K562 (cell line): ENCODE measurements at regions not wholly inside any gene's neighbourhood (a gene's known extent, or its start where the extent isn't known, plus 50 kb on each side); places are given as distances from the start of the nearest gene placed in this dataset.

ENCODE experiments used
- ADNP ChIP-seq: fragments of 200-800 bp; sonication (Bioruptor generic); IDR thresholded peaks from 2 replicates; pipeline ENCODE4 v1.6.1; 2016; ENCODE audit warnings: missing genetic modification characterization, missing compliant biosample characterization
- CAMTA2 ChIP-seq: fragments of 250-450 bp; sonication (Bioruptor Pico); conservative IDR thresholded peaks from 2 replicates; pipeline ENCODE4 v1.5.1; 2022
- CBX1 ChIP-seq: sonication (generic); IDR thresholded peaks from 2 replicates; pipeline ENCODE4 v1.6.1; 2016; ENCODE audit warnings: antibody characterized with exemption, low read depth, mild to moderate bottlenecking
- CBX3 ChIP-seq, 2 experiments: IDR thresholded peaks; 1 replicate in 1 of 2; 2 replicates in 1 of 2; pipeline ENCODE4 v1.6.1; 2012; ENCODE audit warnings: inconsistent platforms in 2 of 2, low read length in 2 of 2, borderline replicate concordance in 1 of 2, control low read depth in 1 of 2
- CEBPG ChIP-seq, 3 experiments: fragments of 200-800 bp in 1 of 3; sonication (Bioruptor generic) in 1 of 3; sonication (generic) in 1 of 3; formaldehyde crosslinking in 1 of 3; IDR thresholded peaks in 2 of 3; conservative IDR thresholded peaks in 1 of 3; 2 replicates each; pipeline versions ENCODE4 v1.6.1 to v1.8.0; 2016 to 2022; ENCODE audit warnings: missing compliant biosample characterization in 2 of 3, missing genetic modification characterization in 2 of 3, mild to moderate bottlenecking in 1 of 3, missing genetic modification reagents in 1 of 3
- CHD4 ChIP-seq: fragments of 200-600 bp; sonication (generic); IDR thresholded peaks from 3 replicates; pipeline ENCODE4 v1.6.1; 2012; ENCODE audit warnings: low read depth, mild to moderate bottlenecking, mixed read lengths, low read length, inconsistent platforms; ENCODE audit not compliant: insufficient read depth, insufficient replicate concordance, poor library complexity, severe bottlenecking
- ELF1 ChIP-seq: fragments of 200-800 bp; sonication (Bioruptor generic); IDR thresholded peaks from 2 replicates; pipeline ENCODE4 v1.6.1; 2016; ENCODE audit warnings: missing genetic modification characterization, missing compliant biosample characterization
- EP400 ChIP-seq: fragments of 450-650 bp; IDR thresholded peaks from 2 replicates; pipeline ENCODE4 v1.6.1; 2017; ENCODE audit warnings: antibody characterized with exemption, mild to moderate bottlenecking, moderate library complexity
- HDAC2 ChIP-seq: fragments of 450-650 bp; IDR thresholded peaks from 2 replicates; pipeline ENCODE4 v1.6.1; 2016; ENCODE audit warnings: mild to moderate bottlenecking
- HIVEP1 ChIP-seq: fragments of 250-450 bp; sonication (Bioruptor Pico); IDR thresholded peaks from 2 replicates; pipeline ENCODE4 v1.4.0; 2020; ENCODE audit warnings: mild to moderate bottlenecking
- KDM1A ChIP-seq, 2 experiments: fragments of 450-650 bp; IDR thresholded peaks; 2 replicates each; pipeline ENCODE4 v1.6.1; 2016; ENCODE audit warnings: mild to moderate bottlenecking in 2 of 2
- NR4A1 ChIP-seq, 2 experiments: fragments of 250-450 bp in 1 of 2; fragments of 450-650 bp in 1 of 2; sonication (Bioruptor Pico) in 1 of 2; IDR thresholded peaks; 2 replicates each; pipeline versions ENCODE4 v1.4.0 to v1.6.1; 2016 to 2020; ENCODE audit warnings: mild to moderate bottlenecking in 2 of 2, missing compliant biosample characterization in 1 of 2, missing genetic modification characterization in 1 of 2, moderate library complexity in 1 of 2
- NRF1 ChIP-seq, 2 experiments: fragments of 450-650 bp; IDR thresholded peaks in 1 of 2; conservative IDR thresholded peaks in 1 of 2; 2 replicates each; pipeline ENCODE4 v1.6.1; 2014; ENCODE audit warnings: mild to moderate bottlenecking in 2 of 2
- PHB2 ChIP-seq: fragments of 450-650 bp; IDR thresholded peaks from 2 replicates; pipeline ENCODE4 v1.6.1; 2017; ENCODE audit warnings: low read depth
- RBFOX2 ChIP-seq: fragments of 200-400 bp; formaldehyde crosslinking; IDR thresholded peaks from 2 replicates; pipeline ENCODE4 v1.6.1; 2017; ENCODE audit warnings: low read depth, mild to moderate bottlenecking, low read length, moderate library complexity
- SIX5 ChIP-seq, 2 experiments: IDR thresholded peaks; 2 replicates each; pipeline ENCODE4 v1.6.1; 2011; ENCODE audit warnings: low read length in 2 of 2, borderline replicate concordance in 1 of 2, low read depth in 1 of 2, mild to moderate bottlenecking in 1 of 2, moderate library complexity in 1 of 2; ENCODE audit not compliant: insufficient read depth in 1 of 2
- STAT5B ChIP-seq: fragments of 250-450 bp; sonication (Bioruptor Pico); IDR thresholded peaks from 2 replicates; pipeline ENCODE4 v1.8.0; 2021; ENCODE audit warnings: mild to moderate bottlenecking, inconsistent platforms
- TCF7 ChIP-seq: sonication (generic); IDR thresholded peaks from 2 replicates; pipeline ENCODE4 v1.6.1; 2016; ENCODE audit warnings: antibody characterized with exemption, borderline replicate concordance
- VEZF1 ChIP-seq: fragments of 200-800 bp; sonication (Bioruptor generic); IDR thresholded peaks from 2 replicates; pipeline ENCODE4 v1.6.1; 2017; ENCODE audit warnings: missing genetic modification characterization, missing compliant biosample characterization
- ZBTB9 ChIP-seq: fragments of 450-650 bp; formaldehyde crosslinking; IDR thresholded peaks from 2 replicates; pipeline ENCODE4 v1.4.0; 2020; ENCODE audit warnings: mild to moderate bottlenecking, moderate library complexity
- ZFP36 ChIP-seq: fragments of 150-350 bp; IDR thresholded peaks from 2 replicates; pipeline ENCODE4 v1.6.1; 2018; ENCODE audit warnings: low read length, low read depth; ENCODE audit not compliant: partially characterized antibody
- ZNF140 ChIP-seq: fragments of 250-450 bp; sonication (Bioruptor Pico); IDR thresholded peaks from 2 replicates; pipeline ENCODE4 v1.8.0; 2021; ENCODE audit warnings: moderate library complexity, mild to moderate bottlenecking, inconsistent platforms
- ZNF431 ChIP-seq: sonication (generic); formaldehyde crosslinking; IDR thresholded peaks from 2 replicates; pipeline ENCODE4 v1.8.0; 2022; ENCODE audit warnings: mild to moderate bottlenecking, missing genetic modification reagents
- ZNF436 ChIP-seq: fragments of 250-450, 450-650 bp; sonication (Bioruptor Pico); formaldehyde crosslinking; IDR thresholded peaks from 2 replicates; pipeline ENCODE4 v1.7.0; 2020; ENCODE audit warnings: mild to moderate bottlenecking
- ZNF76 ChIP-seq: fragments of 250-450 bp; sonication (Bioruptor Pico); IDR thresholded peaks from 2 replicates; pipeline ENCODE4 v1.4.0; 2020; ENCODE audit warnings: mild to moderate bottlenecking, moderate library complexity, borderline replicate concordance
- ZNF778 ChIP-seq: fragments of 450-650 bp; formaldehyde crosslinking; IDR thresholded peaks from 2 replicates; pipeline ENCODE4 v1.4.0; 2020; ENCODE audit warnings: mild to moderate bottlenecking, moderate library complexity
- TF ChIP-seq, protein P1 (sequence below): fragments of 450-650 bp; IDR thresholded peaks from 2 replicates; pipeline ENCODE4 v1.6.1; 2016; ENCODE audit warnings: low read depth, mild to moderate bottlenecking, moderate library complexity

GRCh38 chr10:21162948-21163347 lies 265.8 kb upstream of the NEBL start (continued):
- TF ChIP-seq STAT5B (CRISPR knock-in tag) (no peak), EP400 (no peak), TCF7 (no peak), HDAC2 (peak; percentile 92), CBX3 (IDR thresholded peaks at IDR 0.05; ENCODE audit: borderline replicate concordance in 1 of 2, low read length in 2 of 2) (peak in 1 of 2 experiments; percentile 40; a peak in 1 of 3 replicates), ZNF431 (CRISPR knock-in tag) (no peak), CEBPG (CRISPR knock-in tag; IDR thresholded peaks at IDR 0.05) (no peak), CEBPG (tag; conservative IDR thresholded peaks at IDR 0.05 in 1 of 2, IDR thresholded peaks at IDR 0.05 in 1 of 2) (no peak), ZNF76 (no peak), ZFP36 (peak; percentile 30), NRF1 (conservative IDR thresholded peaks at IDR 0.05 in 1 of 2, IDR thresholded peaks at IDR 0.05 in 1 of 2) (no peak), ZNF778 (no peak), NR4A1 (CRISPR knock-in tag; IDR thresholded peaks at IDR 0.05) (no peak), NR4A1 (tag; IDR thresholded peaks at IDR 0.05) (no peak), RBFOX2 (no peak), ZBTB9 (no peak), HIVEP1 (CRISPR knock-in tag) (no peak), ADNP (tag) (peak; percentile 94), CBX1 (0 out of 2 replicates have a peak, but pooled peaks have one; percentile 60), PHB2 (no peak), KDM1A (IDR thresholded peaks at IDR 0.05) (peak; percentile 62 to 76), SIX5 (IDR thresholded peaks at IDR 0.05; ENCODE audit: borderline replicate concordance in 1 of 2, insufficient read depth in 1 of 2, low read depth in 1 of 2, low read length in 2 of 2) (no peak), ZNF436 (no peak), CAMTA2 (CRISPR knock-in tag) (no peak), VEZF1 (CRISPR knock-in tag) (no peak), ZNF140 (CRISPR knock-in tag) (no peak), ELF1 (no peak), CHD4 (peak; percentile 80)
- TF ChIP-seq, protein P1, sequence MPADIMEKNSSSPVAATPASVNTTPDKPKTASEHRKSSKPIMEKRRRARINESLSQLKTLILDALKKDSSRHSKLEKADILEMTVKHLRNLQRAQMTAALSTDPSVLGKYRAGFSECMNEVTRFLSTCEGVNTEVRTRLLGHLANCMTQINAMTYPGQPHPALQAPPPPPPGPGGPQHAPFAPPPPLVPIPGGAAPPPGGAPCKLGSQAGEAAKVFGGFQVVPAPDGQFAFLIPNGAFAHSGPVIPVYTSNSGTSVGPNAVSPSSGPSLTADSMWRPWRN = no peak
